PC-3 (cell line): ENCODE measurements at regions not wholly inside any gene's neighbourhood (a gene's known extent, or its start where the extent isn't known, plus 50 kb on each side); places are given as distances from the start of the nearest gene placed in this dataset.

Experiments
- ATAC-seq: fragments of 200-7000 bp; cut with Tn5 transposase; 2 replicates; pipeline ENCODE4 v1.9.1; 2020; ENCODE audit warnings: mild to moderate bottlenecking, moderate library complexity
- BruUV-seq: library from RNA; stranded (reverse); fragments of 400-500 nt; replicated peaks from 2 replicates; lab custom pipeline; 2021; lab: Mats Ljungman, UMichigan
- CTCF ChIA-PET: fragments of 300-600 bp; sonication (Branson Sonifier 250); formaldehyde crosslinking; loops from one replicate; lab custom pipeline; 2022; ENCODE audit warnings: antibody characterized with exemption; lab: Charles Lee
- POLR2A ChIA-PET: fragments of 300-600 bp; sonication (Branson Sonifier 250); formaldehyde crosslinking; loops from one replicate; lab custom pipeline; 2022; ENCODE audit warnings: antibody characterized with exemption; ENCODE audit not compliant: unreplicated experiment; lab: Charles Lee
- DNase-seq: peaks from one replicate; pipeline ENCODE4 v3.0.0-alpha.2; 2015
- H2AFZ ChIP-seq: fragments of 300-600 bp; sonication (generic); 2 replicates; pipeline ENCODE4 v1.6.0; 2016; ENCODE audit warnings: antibody characterized with exemption, low read length
- H3F3A ChIP-seq: fragments of 300-600 bp; sonication (generic); one replicate; pipeline ENCODE4 v1.6.0; 2017; ENCODE audit warnings: antibody characterized with exemption, low read length, control low read depth, mild to moderate bottlenecking; ENCODE audit not compliant: unreplicated experiment
- H3K27ac ChIP-seq: fragments of 300-600 bp; sonication (generic); 2 replicates; pipeline ENCODE4 v1.5.1; 2016; ENCODE audit warnings: mild to moderate bottlenecking, low read length
- H3K27me3 ChIP-seq: fragments of 300-600 bp; sonication (generic); 2 replicates; pipeline ENCODE4 v1.6.1; 2016; ENCODE audit warnings: low read length, mixed read lengths
- H3K36me3 ChIP-seq: fragments of 300-600 bp; sonication (generic); 2 replicates; pipeline ENCODE4 v1.6.1; 2016; ENCODE audit warnings: low read depth, mixed run types, low read length, mixed read lengths
- H3K4me1 ChIP-seq: fragments of 300-600 bp; sonication (generic); 2 replicates; pipeline ENCODE4 v1.5.1; 2016; ENCODE audit warnings: low read length; ENCODE audit not compliant: insufficient read depth
- H3K4me2 ChIP-seq: fragments of 300-600 bp; sonication (generic); 2 replicates; pipeline ENCODE4 v1.6.0; 2016; ENCODE audit warnings: low read length
- H3K4me3 ChIP-seq: fragments of 300-600 bp; sonication (generic); 2 replicates; pipeline ENCODE4 v1.5.1; 2016; ENCODE audit warnings: mild to moderate bottlenecking, low read length, mixed read lengths
- H3K79me2 ChIP-seq: fragments of 300-600 bp; sonication (generic); 2 replicates; pipeline ENCODE4 v1.6.1; 2017; ENCODE audit warnings: low read length, mixed read lengths
- H3K9ac ChIP-seq: fragments of 300-600 bp; sonication (generic); 2 replicates; pipeline ENCODE4 v1.6.0; 2016; ENCODE audit warnings: mild to moderate bottlenecking, low read length
- H3K9me2 ChIP-seq: fragments of 300-600 bp; sonication (generic); replicated peaks from 2 replicates; pipeline ENCODE4 v1.6.1; 2016; ENCODE audit warnings: mixed run types, low read length, mixed read lengths
- H3K9me3 ChIP-seq: fragments of 300-600 bp; sonication (generic); 2 replicates; pipeline ENCODE4 v1.6.1; 2016; ENCODE audit warnings: low read length, mixed read lengths
- H4K20me1 ChIP-seq: fragments of 300-600 bp; sonication (generic); 2 replicates; pipeline ENCODE4 v1.6.1; 2016; ENCODE audit warnings: low read length, mixed read lengths
- CTCF ChIP-seq: fragments of 300-600 bp; sonication (generic); conservative IDR thresholded peaks from 2 replicates; pipeline ENCODE4 v1.5.1; 2017; ENCODE audit warnings: antibody characterized with exemption, low read depth, mild to moderate bottlenecking, low read length
- EZH2 ChIP-seq: fragments of 300-600 bp; sonication (generic); IDR thresholded peaks from one replicate; pipeline ENCODE4 v1.6.1; 2017; ENCODE audit warnings: antibody characterized with exemption, mild to moderate bottlenecking, low read length; ENCODE audit not compliant: unreplicated experiment
- EZH2phosphoT487 ChIP-seq: fragments of 300-600 bp; sonication (generic); IDR thresholded peaks from 2 replicates; pipeline ENCODE4 v1.6.1; 2018; ENCODE audit warnings: mild to moderate bottlenecking, antibody characterized with exemption, low read length, borderline replicate concordance
- intact Hi-C: fragments of 100-400 bp; cut with micrococcal nuclease; formaldehyde crosslinking; loops from 2 replicates; pipeline ENCODE4 v1.9.0; 2023

DNA sequence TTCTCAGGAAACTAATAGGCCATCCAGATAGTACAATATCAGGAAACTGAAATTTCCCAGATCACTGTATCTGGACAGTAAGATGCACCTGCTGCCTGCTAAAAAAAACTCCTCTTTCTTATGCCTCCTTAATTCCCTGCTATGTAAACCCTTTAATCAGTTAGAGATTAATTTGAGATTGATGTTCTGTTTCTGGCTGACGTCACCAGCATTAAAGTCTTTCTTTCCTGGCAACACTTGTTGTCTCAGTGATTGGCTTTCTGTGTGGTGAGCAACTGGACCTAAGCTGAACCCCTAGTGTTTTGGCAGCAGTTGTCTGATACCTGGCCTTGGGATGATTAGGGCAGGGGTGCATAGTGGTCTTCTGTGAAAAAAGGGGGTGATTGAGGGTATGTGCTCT lies 175.8 kb downstream of the TENT4A start:
- H2AFZ ChIP-seq: no peak overlapping the region
- no peaks in the 10 kb centered on the region for H3K4me1 ChIP-seq
- H3K9ac ChIP-seq: no peak overlapping the region
- H3K4me2 ChIP-seq: no peak overlapping the region
- H3K27ac ChIP-seq: no peak overlapping the region
- no peaks in the 10 kb centered on the region for H3K36me3 ChIP-seq
- no peaks in the 10 kb centered on the region for H3F3A ChIP-seq
- DNase-seq (no peak), ATAC-seq (no peak)
- H3K27me3 ChIP-seq: peaks cover 35% of the 10 kb centered on the region
- no peaks in the 10 kb centered on the region for H4K20me1 ChIP-seq
- ChIA-PET POLR2A (no interaction called here), CTCF (no interaction called here)
- TF ChIP-seq EZH2phosphoT487 (no peak), CTCF (no peak), EZH2 (no peak)
- intact Hi-C loops: no loop called here
- no peaks in the 10 kb centered on the region for H3K79me2 ChIP-seq
- H3K9me2 ChIP-seq: no peaks in the 10 kb centered on the region
- BruUV-seq: no TSS peak
- no peak overlapping the region for H3K4me3 ChIP-seq
- H3K9me3 ChIP-seq: peaks cover 19% of the 10 kb centered on the region

DNA sequence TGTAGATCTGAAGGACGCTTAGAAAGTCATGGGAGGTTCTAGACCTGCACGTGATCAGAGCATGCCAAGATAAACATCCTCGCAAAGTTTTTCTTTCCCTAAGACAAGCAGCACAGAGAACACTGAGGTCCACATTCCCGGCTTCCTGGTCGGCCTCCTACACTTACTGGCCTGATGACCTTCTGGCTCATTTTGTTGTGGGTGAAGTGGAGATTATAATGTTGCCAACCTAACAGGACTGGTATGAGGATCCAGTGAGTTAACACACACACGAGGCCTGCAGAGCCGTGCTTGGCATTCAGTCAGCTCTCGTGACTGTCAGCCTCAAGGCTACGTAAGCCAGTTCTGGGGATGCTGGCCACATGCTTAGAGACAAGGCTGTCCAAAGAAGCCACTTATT lies 186.0 kb downstream of the TENT4A start:
- H3K36me3 ChIP-seq: no peaks in the 10 kb centered on the region
- no peak overlapping the region for H3K4me2 ChIP-seq
- POLR2A ChIA-PET: no interaction called here
- H4K20me1 ChIP-seq: no peaks in the 10 kb centered on the region
- DNase-seq (no peak), ATAC-seq (no peak)
- no peaks in the 10 kb centered on the region for H3K9me2 ChIP-seq
- no peaks in the 10 kb centered on the region for H3F3A ChIP-seq
- H3K27ac ChIP-seq: no peak overlapping the region
- BruUV-seq: no TSS peak
- H3K27me3 ChIP-seq: peaks cover 58% of the 10 kb centered on the region
- no peak for TF ChIP-seq CTCF
- no peak for TF ChIP-seq EZH2phosphoT487
- no peak for TF ChIP-seq EZH2
- no peak overlapping the region for H2AFZ ChIP-seq
- CTCF ChIA-PET: no interaction called here
- H3K4me3 ChIP-seq: no peak overlapping the region
- H3K9ac ChIP-seq: no peak overlapping the region
- no peaks in the 10 kb centered on the region for H3K79me2 ChIP-seq
- intact Hi-C loops: no loop called here
- no peaks in the 10 kb centered on the region for H3K9me3 ChIP-seq
- H3K4me1 ChIP-seq: no peaks in the 10 kb centered on the region

- CTCF ChIA-PET: no interaction called here
- Histone ChIP-seq H4K20me1 (no peaks in the 10 kb centered on the region), H2AFZ (no peak overlapping the region), H3K9me3 (no peaks in the 10 kb centered on the region), H3K36me3 (no peaks in the 10 kb centered on the region), H3K9ac (no peak overlapping the region), H3K4me3 (no peak overlapping the region), H3K4me2 (no peak overlapping the region), H3K27me3 (peaks cover 62% of the 10 kb centered on the region), H3K27ac (no peak overlapping the region), H3K9me2 (no peaks in the 10 kb centered on the region), H3K79me2 (no peaks in the 10 kb centered on the region), H3K4me1 (no peaks in the 10 kb centered on the region), H3F3A (no peaks in the 10 kb centered on the region)
- POLR2A ChIA-PET: no interaction called here
- no peak for DNase-seq
- ATAC-seq: no peak
- TF ChIP-seq EZH2: no peak
- TF ChIP-seq CTCF: no peak
- no peak for TF ChIP-seq EZH2phosphoT487
- no TSS peak for BruUV-seq
- intact Hi-C loops: no loop called here
Observed at GRCh38 chr5:6900247-6901227, 187.3 kb downstream of the TENT4A start.
